ENCODE measurements at regions not wholly inside any gene's neighbourhood (a gene's known extent, or its start where the extent isn't known, plus 50 kb on each side); places are given as distances from the start of the nearest gene placed in this dataset.

- no peak for TF ChIP-seq CTCF (IDR thresholded peaks at IDR 0.05; ENCODE audit: low read length)
- TF ChIP-seq EZH2 (optimal IDR thresholded peaks at IDR 0.05; ENCODE audit: low read depth, low read length): no peak
- no peak for TF ChIP-seq EZH2phosphoT487 (IDR thresholded peaks at IDR 0.05; ENCODE audit: low read length)
Measured at GRCh38 chr7:13132314-13132713, 444.9 kb downstream of the ARL4A start.
